NCI-H82 treated with DMSO at 0.1 percent for 48 hours (cell line): ENCODE measurements at regions not wholly inside any gene's neighbourhood (a gene's known extent, or its start where the extent isn't known, plus 50 kb on each side); places are given as distances from the start of the nearest gene placed in this dataset.
"Not testable (repeated sequence)": the region's sequence is repeated elsewhere in the genome, so short reads cannot be mapped to it uniquely, and the experiment has no call there.

Experiments
- DNase-seq: peaks from one replicate; lab custom pipeline; 2025; ENCODE audit not compliant: unreplicated experiment; lab: John Stamatoyannopoulos, UW

DNA sequence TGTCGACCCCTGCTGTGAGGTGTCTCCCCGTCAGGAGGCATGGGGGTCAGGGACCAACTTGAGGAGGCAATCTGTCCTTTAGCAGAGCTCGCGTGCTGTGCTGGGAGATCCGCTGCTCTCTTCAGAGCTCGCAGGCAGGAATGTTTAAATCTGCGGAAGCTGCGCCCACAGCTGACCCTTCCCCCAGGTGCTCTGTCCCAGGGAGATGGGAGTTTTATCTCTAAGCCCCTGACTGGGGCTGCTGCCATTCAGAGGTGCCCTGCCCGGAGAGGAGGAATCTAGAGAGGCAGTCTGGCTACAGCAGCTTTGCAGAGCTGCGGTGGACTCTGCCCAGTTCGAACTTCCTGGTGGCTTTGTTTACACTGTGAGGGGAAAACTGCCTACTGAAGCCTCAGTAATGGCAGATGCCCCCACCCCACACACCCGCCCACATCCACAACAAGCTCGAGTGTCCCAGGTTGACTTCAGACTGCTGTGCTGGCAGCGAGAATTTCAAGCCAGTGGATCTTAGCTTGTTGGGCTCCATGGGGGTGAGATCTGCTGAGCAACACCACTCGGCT, 133.1 kb downstream of the CENPC start:
- not testable (repeated sequence) for DNase-seq

DNA sequence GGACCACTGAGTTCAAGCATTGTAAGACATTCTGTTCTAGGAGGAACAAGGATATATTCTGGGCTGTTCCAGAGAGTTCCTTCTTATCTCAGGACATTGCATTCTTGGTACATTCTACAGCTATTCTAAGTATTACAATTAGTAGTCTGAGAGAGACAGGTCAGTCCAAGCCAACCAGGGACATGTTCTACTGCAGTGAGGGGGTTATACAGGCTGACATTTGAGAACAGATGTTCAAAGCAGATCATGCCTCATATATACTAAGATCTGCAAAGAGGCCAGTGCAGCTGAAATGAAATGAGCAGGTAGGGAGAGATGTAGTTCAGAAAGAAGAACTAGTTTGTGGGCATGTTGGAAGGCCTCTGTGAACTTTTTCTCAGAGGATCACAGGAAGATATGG, 142.0 kb downstream of the CENPC start:
- DNase-seq, result no peak

DNA sequence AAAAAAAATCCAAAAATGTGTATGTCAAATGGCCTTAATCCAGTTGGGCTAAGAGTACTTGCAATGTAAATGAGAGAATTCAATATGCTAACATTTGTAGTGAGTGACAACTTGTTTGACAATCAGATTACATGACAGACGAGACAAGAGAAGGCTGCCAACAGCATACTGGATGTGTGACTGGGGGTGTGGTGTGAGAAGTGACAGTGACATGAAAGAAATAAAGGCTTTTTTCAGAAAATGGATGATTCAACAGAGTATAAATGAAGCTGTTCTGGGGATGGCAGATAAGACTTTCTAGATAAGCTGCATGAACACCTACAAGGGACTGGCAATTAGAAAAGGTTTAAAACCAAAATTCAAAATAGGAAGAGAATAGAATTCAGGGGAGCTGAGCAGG, 143.4 kb downstream of the CENPC start:
- no peak for DNase-seq

DNA sequence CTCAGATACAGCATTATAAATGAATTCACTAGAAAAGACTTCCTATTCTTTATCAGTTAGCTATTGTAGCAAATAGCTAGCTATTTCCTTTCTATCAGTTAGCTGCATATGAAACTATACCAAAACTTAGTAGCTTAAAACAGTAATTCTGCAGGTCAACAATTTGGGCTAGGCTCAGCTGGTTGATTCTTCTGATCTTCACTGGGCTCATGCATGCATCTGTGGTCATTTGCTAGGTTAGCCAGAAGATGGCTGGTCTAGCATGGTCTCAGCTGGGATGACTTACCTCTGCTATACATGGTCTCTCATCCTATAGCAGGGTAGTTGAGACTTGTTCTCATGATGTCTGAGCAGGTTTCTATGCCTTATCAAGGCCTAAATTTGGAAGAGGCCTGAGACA, 147.4 kb downstream of the CENPC start:
- DNase-seq, result no peak

DNA sequence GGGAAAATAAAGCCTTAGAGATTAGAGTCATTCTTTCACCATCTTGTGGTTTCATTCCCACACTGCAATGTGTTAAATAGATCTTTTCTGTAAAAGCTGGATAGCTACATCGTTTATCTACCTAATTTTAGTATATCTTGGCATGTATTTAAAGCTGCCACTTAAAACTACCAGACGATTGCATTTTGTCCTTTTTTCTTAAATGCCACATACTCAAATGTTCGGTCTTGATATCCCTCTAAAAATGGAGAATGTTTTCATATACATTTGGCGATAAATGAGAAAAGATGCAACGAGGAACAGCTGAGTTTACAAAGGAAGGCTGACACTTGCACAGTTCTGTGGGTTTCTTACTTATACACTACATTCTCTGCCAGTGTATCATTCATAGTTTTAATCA, 148.3 kb downstream of the CENPC start:
- DNase-seq, result no peak

DNA sequence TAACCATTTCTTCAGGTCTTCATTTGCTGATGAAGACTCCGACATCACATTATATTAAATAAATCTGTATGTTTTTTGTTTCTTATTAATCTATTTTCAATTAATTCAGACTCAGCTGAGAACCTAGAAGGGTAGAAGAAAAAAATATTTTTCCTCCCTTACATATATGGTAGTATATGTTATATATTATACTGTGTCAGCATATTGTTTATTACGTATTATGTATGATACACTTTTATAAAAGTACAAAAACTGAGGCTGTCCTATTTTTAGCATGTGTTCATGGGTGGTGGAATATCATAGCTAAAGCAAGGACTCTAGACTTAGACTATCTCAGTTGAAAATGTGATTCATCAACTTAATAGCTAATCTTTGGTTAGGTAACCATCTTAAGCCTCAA, 149.3 kb downstream of the CENPC start:
- no peak for DNase-seq

DNA sequence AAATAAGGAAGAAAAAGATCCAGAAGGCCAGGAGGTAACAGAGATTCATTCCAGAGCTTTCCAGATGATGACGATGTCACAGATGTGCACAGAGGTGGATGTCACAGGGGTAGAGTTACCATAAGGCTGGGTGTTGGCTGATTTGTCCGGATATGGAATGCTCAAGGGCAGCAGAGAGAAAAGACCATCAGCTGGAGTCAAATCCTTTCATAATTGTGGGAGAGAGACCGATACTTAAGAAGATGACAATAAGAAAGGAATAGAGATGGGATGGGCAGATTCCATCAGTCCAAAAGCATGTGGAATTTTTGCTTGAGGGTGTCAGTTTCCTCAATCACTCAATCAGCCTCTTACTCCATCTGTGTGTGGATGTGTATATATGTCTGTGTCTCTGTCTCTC, 150.4 kb downstream of the CENPC start:
- no peak for DNase-seq

DNA sequence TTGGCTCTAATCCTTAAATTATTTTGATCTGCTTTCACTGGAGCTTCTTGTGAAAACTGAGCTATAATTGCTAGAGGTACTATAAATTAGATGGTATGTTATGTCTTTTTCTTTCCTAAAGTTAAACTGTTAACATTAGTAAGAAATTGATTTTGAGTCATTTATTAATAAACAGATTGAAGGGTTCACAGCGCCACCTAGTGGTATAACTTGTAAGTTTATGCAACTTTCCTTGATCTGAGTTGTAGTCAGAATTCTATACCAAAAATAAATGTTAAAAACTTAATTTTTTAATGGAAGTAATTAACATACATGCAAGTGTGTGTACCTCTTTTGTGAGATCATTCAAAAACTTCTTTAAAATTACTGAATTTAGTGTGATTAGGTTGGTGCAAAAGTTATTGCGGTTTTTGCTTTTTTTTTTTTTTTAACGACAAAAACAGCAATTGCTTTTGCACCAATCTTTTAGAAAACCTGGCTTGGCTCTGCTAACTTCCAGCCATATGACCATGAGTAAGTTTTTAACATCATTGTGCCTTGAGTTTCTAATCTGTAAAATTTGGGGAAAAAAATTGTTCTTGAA, 151.5 kb downstream of the CENPC start:
- DNase-seq, result no peak

DNA sequence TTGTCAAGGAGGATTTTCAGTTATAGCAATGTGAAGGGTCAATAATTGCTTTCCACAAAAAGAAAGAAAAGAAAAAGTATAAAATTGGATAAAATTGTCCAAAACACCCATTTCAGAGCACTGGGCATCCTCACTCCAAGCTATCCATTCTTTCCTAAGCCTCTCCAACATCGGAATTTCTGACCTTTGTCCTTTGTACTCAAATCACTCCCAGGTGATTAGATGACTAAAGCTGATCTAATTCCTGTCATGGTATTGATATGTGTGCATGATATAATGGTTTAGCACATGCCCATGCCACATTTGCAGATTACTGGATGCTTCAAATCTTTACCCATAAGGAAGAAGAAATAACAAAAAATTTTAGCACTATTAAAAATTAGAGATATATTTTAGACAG, 152.3 kb downstream of the CENPC start:
- no peak for DNase-seq

DNA sequence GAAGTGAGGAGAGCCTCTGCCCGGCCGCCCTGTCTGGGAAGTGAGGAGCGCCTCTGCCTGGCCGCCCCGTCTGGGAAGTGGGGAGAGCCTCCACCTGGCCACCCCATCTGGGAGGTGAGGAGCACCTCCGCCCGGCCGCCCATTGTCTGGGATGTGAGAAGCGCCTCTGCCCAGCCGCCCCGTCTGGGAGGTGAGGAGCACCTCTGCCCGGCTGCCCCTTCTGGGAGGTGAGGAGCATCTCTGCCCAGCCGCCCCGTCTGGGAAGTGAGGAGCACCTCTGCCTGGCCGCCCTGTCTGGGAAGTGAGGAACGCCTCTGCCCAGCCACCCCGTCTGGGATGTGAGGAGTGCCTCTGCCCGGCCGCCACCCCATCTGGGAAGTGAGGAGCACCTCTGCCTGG, 163.9 kb downstream of the CENPC start:
- not testable (repeated sequence) for DNase-seq

DNA sequence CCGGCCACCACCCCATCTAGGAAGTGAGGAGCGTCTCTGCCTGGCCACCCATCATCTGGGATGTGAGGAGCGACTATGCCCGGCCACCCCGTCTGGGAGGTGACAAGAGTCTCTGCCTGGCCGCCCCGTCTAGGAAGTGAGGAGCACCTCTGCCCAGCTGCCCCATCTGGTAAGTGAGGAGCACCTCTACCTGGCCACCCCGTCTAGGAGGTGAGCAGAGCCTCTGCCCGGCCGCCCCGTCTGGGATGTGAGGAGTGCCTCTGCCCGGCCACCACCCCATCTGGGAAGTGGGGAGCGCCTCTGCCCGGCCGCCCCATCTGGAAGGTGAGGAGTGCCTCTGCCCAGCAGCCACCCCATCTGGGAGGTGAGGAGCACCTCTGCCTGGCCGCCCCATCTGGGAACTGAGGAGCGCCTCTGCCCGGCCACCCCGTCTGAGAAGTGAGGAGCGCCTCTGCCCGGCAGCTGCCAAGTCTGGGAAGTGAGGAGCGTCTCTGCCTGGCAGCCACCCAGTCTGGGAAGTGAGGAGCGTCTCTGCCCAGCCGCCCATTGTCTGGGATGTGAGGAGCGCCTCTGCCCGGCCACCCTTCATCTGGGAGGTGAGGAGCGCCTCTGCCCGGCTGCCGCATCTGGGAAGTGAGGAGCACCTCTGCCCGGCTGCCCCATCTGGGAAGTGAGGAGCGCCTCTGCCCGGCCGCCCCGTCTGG, 164.4 kb downstream of the CENPC start:
- DNase-seq, result not testable (repeated sequence)

DNA sequence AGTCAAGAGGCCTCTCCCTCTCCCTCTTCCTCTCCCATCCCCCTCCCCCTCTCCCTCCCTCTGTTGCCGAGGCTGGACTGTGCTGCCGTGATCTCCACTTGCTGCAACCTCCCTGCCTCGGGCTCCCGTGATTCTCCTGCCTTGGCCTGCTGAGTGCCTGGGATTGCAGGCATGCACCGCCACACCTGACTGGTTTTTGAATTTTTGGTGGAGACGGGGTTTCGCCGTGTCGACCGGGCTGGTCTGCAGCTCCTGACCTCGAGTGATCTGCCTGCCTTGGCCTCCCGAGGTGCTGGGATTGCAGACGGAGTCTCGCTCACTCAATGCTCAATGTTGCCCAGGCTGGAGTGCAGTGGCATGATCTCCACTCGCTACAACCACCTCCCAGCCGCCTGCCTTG, 165.1 kb downstream of the CENPC start:
- DNase-seq, result no peak

DNA sequence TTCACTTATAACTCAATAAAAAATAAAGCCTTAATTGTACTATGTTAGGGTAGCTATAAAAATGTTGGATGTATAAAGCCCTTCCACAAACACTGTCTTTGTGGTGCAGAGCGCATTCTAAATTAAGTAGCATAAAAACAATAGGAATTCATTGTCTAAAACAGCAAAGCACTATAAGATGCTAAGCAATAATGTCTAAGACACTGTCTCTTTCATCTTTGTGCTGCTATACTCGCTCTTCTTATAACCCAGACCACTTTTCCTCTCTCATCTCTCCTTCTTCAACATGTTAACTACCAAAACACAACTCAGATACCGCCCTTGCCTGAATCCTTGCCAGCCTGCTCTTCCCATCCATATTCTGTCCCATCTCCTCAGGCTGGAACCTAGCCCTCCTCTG, 170.0 kb downstream of the CENPC start:
- DNase-seq, result no peak

DNA sequence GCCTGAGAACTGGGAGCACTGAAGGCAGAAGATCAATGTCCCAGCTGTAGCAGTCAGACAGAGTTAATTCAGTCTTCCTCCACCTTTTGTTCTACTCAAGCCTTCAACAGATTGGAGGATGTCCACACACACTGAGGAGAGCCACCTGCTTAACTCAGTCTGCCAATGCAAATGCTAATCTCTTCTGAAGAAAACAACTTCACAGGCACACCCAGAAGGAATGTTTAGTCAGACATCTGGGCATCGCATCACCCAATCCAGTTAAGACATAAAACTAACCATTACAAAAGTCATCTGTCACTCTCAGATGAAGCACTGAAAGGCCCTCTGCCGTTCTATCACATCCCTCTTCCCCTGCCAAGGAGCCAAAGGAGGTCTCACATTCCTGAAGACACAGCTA, 173.7 kb downstream of the CENPC start:
- DNase-seq, result peak; percentile 6

DNA sequence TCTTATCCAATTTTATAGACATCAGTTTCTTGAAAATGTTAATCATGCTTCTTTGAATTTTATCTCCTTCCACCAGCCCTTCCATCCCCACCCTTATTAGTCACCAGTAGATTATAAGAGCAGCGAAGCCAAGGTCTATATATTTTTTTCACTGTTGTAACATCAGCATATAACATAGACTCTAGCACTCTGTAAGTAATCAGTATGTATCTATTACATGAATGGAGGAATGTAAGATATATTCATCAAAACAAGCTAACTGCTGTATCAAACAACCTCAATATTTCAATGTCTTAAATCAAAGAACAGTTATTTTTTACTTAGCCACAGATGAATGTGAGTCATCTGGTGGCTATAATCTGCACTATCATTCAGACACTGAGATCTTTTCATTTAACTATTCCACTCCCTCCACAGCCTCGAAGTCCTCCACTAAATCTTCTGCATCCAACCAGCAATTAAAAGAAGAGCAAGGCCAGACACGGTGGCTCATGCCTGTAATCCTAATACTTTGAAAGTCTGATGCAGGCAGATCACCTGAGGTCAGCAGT, 178.9 kb downstream of the CENPC start:
- DNase-seq, result no peak

DNA sequence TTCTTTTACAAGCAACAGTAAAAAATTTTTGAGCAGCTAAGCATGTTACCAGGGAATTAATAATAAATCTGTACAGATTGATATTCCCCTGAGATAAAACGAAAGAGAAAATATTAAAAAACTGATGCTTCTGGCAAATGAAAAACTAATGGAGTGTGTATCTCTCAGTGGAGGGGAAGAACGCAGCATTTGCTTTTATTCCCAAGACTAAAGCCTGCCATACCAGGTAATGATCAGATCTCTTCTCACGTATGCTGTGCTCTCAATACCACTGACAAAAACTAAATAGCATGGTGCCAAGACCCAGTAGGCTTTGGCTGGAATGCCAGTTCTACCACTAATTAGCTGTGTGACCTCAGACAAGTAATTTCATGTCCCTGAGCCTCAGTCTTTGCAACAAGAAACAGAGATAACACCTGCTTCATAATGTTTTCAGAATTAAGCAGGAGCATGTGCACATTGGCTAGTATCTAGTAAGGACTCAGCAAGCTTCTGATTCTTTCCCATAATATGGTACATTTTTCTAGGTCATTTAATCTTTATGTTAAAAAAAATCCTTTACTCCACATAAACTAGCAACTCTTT, 179.6 kb downstream of the CENPC start:
- DNase-seq, result no peak

DNA sequence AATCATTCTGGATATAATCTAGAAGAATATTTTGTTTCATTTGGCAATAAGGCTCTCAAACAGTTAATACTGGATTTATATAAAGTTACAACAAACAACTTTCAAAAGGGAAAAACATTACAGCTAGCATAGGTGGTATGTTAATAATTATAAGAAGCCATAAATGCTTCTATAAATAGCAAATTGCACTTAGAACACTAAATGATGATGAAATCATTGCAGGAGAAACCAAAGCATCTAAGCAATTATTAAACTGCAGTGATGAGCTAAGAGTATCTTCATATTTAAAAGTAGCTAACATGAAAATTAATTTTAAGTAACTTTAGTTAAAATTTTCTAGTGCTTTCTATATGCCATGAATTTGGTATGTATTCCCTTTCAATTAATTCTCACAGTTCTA, 189.5 kb downstream of the CENPC start:
- no peak for DNase-seq

DNA sequence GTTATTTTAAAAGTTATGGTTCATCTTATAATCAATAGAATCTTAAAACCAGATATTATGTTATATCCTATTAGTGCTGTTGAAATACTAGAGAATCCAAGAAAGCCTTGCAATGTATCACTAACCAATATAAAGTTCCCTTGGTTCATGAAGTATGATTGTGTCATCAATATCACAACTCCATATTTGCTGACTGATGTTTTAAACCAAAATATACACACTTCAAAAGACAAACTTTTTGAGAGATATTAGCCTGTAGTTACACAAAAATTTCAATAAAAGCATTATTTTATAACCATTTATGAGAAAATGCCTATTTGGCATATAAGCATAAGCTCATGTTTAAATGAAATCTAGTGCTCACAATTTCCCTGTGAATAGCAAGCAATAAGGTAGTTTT, 198.6 kb downstream of the CENPC start:
- DNase-seq, result no peak

DNA sequence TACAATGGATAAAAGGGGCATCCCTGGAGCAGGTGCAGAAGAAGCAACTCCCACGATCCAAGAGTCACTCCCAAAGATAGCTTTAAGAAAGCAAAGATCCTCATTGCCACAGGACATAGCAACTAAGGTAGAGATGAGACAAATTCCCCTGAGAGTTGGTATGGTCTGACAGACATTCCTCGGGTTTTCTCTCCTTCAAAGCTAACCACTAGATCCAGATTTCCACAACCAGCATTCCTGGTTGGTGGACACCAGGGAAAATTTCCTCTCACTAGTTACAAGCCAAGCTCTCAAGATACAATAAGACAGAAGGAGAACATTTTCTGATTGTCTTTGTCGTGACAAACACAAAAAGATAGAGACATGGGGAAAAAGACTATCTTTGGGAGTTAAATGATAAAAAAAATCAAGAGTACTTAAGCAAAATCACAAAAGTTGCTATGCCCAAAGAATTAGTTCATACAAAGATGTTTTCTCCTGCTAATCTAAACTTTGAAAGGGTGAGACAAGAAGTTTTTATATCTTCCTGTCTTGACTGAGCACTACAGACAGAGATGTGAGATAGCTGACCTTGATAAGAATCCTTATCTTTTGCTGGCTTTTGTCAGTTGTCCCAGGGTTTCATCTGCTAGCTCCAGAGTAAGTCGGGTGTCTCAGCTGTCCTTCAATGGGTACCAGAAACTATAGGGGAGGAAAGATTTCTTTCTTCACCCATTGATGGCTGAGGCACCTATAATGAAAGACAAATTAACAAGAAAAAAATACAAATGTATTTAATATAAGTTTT, 200.5 kb downstream of the CENPC start:
- no peak for DNase-seq

DNA sequence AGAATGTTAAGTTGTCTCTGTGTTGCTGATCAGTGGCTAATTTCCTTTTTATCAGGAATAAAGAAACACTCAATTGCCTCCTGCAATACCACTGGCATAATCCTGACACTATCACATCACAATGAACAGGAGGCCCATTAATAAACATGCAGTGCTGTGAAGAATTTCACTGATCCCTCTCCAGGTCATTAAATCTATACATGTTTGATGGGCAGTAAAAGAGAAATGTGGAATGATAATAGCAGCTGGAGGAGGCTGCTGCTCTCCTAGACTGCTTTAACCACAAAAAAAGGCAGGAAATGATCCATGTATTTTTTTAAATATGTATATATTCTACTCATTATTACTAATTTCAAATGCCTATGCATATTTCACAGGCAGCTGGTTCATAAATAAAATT, 202.1 kb downstream of the CENPC start:
- DNase-seq, result no peak

DNA sequence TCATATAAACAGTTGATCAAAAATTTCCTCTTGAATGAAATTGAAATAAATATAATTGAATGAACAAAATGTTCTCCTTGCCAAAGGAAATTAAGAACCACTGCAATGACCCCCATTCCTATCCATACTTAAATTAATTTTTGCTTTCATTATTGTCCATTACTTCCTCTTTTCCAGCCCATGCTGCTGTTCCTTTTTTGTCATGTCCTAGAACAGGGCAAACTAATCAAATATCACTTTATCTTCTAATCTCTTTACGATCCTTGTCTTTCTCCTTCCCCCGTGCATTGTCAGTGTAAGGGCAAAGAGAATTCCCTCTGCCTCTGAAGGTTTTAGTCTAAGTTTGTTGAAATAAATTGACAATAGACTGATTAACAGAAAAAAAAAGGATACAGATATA, 203.0 kb downstream of the CENPC start:
- no peak for DNase-seq
